KMS-11 (cell line): ENCODE measurements at regions not wholly inside any gene's neighbourhood (a gene's known extent, or its start where the extent isn't known, plus 50 kb on each side); places are given as distances from the start of the nearest gene placed in this dataset.

ENCODE experiments used
- H2AFZ ChIP-seq: fragments of 200-600 bp; sonication (generic); 2 replicates; pipeline ENCODE4 v1.6.1; 2016; ENCODE audit warnings: antibody characterized with exemption, mixed run types, low read depth
- H3K27ac ChIP-seq: fragments of 200-600 bp; sonication (generic); 2 replicates; pipeline ENCODE4 v1.6.1; 2016; ENCODE audit warnings: mild to moderate bottlenecking, mixed run types
- H3K27me3 ChIP-seq: fragments of 200-600 bp; sonication (generic); 2 replicates; pipeline ENCODE4 v1.6.1; 2017; ENCODE audit warnings: mild to moderate bottlenecking, low read depth, mixed run types, moderate library complexity; ENCODE audit not compliant: insufficient read depth
- H3K36me3 ChIP-seq: fragments of 200-600 bp; sonication (generic); 2 replicates; pipeline ENCODE4 v1.6.1; 2017; ENCODE audit warnings: mild to moderate bottlenecking, mixed run types; ENCODE audit not compliant: insufficient read depth
- H3K4me1 ChIP-seq: fragments of 200-600 bp; sonication (generic); 2 replicates; pipeline ENCODE4 v1.6.1; 2016; ENCODE audit warnings: mild to moderate bottlenecking, low read depth, mixed run types; ENCODE audit not compliant: poor library complexity, severe bottlenecking
- H3K4me2 ChIP-seq: fragments of 200-600 bp; sonication (generic); 2 replicates; pipeline ENCODE4 v1.7.0; 2016; ENCODE audit warnings: mild to moderate bottlenecking, mixed run types
- H3K4me3 ChIP-seq: fragments of 200-600 bp; sonication (generic); IDR thresholded peaks from 2 replicates; pipeline ENCODE4 v1.6.1; 2017; ENCODE audit warnings: low read depth, low read length, mixed read lengths; ENCODE audit not compliant: insufficient read depth
- H3K79me2 ChIP-seq: fragments of 200-600 bp; sonication (generic); 2 replicates; pipeline ENCODE4 v1.6.1; 2016; ENCODE audit warnings: low read depth, mixed run types; ENCODE audit not compliant: insufficient read depth
- H3K9ac ChIP-seq: fragments of 200-600 bp; sonication (generic); 2 replicates; pipeline ENCODE4 v1.6.1; 2016; ENCODE audit warnings: mild to moderate bottlenecking, mixed run types
- H4K20me1 ChIP-seq: fragments of 200-600 bp; sonication (generic); 2 replicates; pipeline ENCODE4 v1.6.1; 2016; ENCODE audit warnings: mild to moderate bottlenecking, mixed run types; ENCODE audit not compliant: insufficient read depth
- TF ChIP-seq, protein P1 (sequence below): fragments of 200-600 bp; sonication (generic); conservative IDR thresholded peaks from 2 replicates; pipeline ENCODE4 v1.6.1; 2017; ENCODE audit warnings: low read depth, mild to moderate bottlenecking, antibody characterized with exemption, low read length, moderate library complexity, mixed read lengths

DNA sequence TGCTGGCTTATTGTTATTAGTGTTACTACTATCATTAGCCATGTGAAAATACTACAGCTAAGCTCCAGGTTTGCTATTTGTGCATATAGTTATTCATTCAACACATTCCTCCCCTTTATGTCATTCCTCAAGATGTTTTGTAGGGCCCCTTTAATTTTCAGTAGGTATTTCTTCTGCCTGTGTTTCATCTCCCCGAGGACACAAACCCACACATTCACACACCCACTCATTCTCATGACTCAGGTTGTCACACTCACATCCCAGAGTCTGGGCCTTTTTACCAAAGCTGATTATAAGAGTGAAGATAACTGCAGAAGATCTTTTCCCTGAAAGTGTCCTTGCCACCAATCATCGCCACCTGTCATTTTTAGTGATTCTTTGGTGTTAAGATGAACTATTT lies 68.6 kb upstream of the SPOPL start:
- no peaks in the 10 kb centered on the region for H3K36me3 ChIP-seq
- H3K4me1 ChIP-seq: no peaks in the 10 kb centered on the region
- H4K20me1 ChIP-seq: no peaks in the 10 kb centered on the region
- no peaks in the 10 kb centered on the region for H3K79me2 ChIP-seq
- no peak overlapping the region for H3K4me2 ChIP-seq
- no peak overlapping the region for H3K27ac ChIP-seq
- no peak overlapping the region for H3K9ac ChIP-seq
- no peak overlapping the region for H3K4me3 ChIP-seq
- H2AFZ ChIP-seq: no peak overlapping the region
- TF ChIP-seq, protein P1, sequence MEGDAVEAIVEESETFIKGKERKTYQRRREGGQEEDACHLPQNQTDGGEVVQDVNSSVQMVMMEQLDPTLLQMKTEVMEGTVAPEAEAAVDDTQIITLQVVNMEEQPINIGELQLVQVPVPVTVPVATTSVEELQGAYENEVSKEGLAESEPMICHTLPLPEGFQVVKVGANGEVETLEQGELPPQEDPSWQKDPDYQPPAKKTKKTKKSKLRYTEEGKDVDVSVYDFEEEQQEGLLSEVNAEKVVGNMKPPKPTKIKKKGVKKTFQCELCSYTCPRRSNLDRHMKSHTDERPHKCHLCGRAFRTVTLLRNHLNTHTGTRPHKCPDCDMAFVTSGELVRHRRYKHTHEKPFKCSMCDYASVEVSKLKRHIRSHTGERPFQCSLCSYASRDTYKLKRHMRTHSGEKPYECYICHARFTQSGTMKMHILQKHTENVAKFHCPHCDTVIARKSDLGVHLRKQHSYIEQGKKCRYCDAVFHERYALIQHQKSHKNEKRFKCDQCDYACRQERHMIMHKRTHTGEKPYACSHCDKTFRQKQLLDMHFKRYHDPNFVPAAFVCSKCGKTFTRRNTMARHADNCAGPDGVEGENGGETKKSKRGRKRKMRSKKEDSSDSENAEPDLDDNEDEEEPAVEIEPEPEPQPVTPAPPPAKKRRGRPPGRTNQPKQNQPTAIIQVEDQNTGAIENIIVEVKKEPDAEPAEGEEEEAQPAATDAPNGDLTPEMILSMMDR: no peak
- no peaks in the 10 kb centered on the region for H3K27me3 ChIP-seq

DNA sequence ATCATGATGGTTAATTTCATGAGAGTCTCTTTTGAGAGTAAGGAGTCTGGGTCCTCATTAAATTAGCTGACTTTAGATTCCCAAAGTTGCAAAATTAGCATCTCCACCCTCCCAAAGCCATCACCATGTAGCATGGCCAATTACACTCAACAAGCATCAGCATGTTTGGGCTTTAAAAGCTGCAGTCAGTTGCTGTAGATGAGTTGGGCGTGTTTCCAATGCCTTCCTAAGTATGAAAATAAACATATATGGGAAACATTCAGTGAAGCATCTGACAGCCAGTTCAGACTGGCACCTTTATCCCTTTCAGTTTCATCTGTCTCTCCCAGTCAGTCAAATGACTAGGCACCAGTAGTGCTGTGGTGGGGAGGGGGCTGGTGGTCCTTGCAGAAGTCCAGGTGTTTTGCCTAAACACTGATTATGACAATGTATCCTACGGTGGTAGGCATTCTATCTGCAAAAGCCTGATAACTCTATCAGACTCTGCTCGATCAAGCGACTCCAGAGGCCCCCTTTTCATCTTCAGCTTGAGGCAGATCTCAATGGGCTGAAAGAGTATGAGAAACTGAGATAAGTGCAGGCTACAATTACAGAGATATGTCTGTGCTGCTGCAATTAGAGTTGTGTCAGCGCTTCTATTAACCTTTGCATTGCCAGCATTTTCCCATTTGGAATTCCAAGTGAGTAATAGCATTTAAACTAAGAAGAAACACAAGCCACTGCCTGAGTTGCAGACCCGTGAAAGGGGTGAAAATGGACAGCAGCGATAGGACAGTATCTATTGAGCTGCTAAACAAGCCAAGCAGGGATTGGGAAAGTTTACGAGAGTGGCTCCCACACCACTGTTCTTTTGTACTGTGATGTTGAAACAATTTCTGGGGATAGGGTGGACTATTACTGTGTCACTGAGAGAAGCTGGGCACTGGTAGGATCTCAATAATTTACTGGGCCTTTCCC lies 67.3 kb upstream of the SPOPL start:
- H3K4me3 ChIP-seq: no peak overlapping the region
- no peaks in the 10 kb centered on the region for H3K36me3 ChIP-seq
- no peaks in the 10 kb centered on the region for H4K20me1 ChIP-seq
- no peaks in the 10 kb centered on the region for H3K27me3 ChIP-seq
- no peak overlapping the region for H3K9ac ChIP-seq
- no peaks in the 10 kb centered on the region for H3K79me2 ChIP-seq
- H3K4me2 ChIP-seq: no peak overlapping the region
- no peak overlapping the region for H3K27ac ChIP-seq
- H2AFZ ChIP-seq: no peak overlapping the region
- H3K4me1 ChIP-seq: no peaks in the 10 kb centered on the region
- TF ChIP-seq, protein P1: no peak

GRCh38 chr2:138435701-138436100 lies 65.9 kb upstream of the SPOPL start:
- H3K27ac ChIP-seq: no peak overlapping the region
- no peak overlapping the region for H3K4me2 ChIP-seq
- TF ChIP-seq, protein P1: no peak
- no peaks in the 10 kb centered on the region for H4K20me1 ChIP-seq
- no peak overlapping the region for H3K4me3 ChIP-seq
- no peak overlapping the region for H3K9ac ChIP-seq
- no peaks in the 10 kb centered on the region for H3K79me2 ChIP-seq
- no peaks in the 10 kb centered on the region for H3K27me3 ChIP-seq
- no peaks in the 10 kb centered on the region for H3K36me3 ChIP-seq
- no peak overlapping the region for H2AFZ ChIP-seq
- H3K4me1 ChIP-seq: no peaks in the 10 kb centered on the region

DNA sequence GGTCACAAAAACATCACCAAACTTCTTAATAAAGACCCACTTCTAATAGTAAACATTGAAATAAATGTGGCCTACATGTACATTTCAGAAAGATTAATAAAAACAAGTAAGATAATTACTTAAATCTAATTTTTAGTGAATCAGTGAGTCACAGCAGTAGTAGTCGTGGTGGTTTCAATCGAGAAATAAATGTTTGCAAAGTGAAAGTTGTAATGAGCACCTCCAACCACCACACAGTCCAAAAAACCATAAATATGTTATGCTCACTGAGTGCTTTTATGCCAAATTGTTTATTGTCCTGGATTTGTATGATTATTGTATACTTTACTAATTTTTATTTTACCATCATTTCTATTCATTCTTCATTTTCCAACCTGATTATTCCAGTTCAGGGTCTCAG lies 61.8 kb upstream of the SPOPL start:
- H3K27me3 ChIP-seq: no peaks in the 10 kb centered on the region
- H3K4me1 ChIP-seq: no peaks in the 10 kb centered on the region
- no peak overlapping the region for H2AFZ ChIP-seq
- H3K4me2 ChIP-seq: no peak overlapping the region
- TF ChIP-seq, protein P1: no peak
- H3K27ac ChIP-seq: no peak overlapping the region
- no peaks in the 10 kb centered on the region for H3K36me3 ChIP-seq
- H4K20me1 ChIP-seq: no peaks in the 10 kb centered on the region
- H3K4me3 ChIP-seq: no peak overlapping the region
- H3K9ac ChIP-seq: no peak overlapping the region
- H3K79me2 ChIP-seq: no peaks in the 10 kb centered on the region
